GM18498 (cell line): ENCODE measurements at regions not wholly inside any gene's neighbourhood (a gene's known extent, or its start where the extent isn't known, plus 50 kb on each side); places are given as distances from the start of the nearest gene placed in this dataset.
"Not testable (repeated sequence)": the region's sequence is repeated elsewhere in the genome, so short reads cannot be mapped to it uniquely, and the experiment has no call there.

Experiments used
- ATAC-seq: cut with Tn5 transposase; IDR thresholded peaks from one replicate; pipeline ENCODE4 v1.9.1; 2021; ENCODE audit warnings: mild to moderate bottlenecking, moderate library complexity; ENCODE audit not compliant: unreplicated experiment

GRCh38 chrX:130467936-130468335 lies 66.1 kb downstream of the RBMX2 start:
- ATAC-seq = no peak

GRCh38 chrX:130468395-130468923 lies 66.7 kb downstream of the RBMX2 start:
- ATAC-seq = no peak

- no peak for ATAC-seq
Measured at GRCh38 chrX:130482871-130483270, 81.1 kb downstream of the RBMX2 start.

- ATAC-seq = no peak
Measured at GRCh38 chrX:130485870-130486269, 84.1 kb downstream of the RBMX2 start.

GRCh38 chrX:130495502-130495901 lies 93.7 kb downstream of the RBMX2 start:
- ATAC-seq = not testable (repeated sequence)

- no peak for ATAC-seq
Measured at GRCh38 chrX:130497531-130497930, 95.7 kb downstream of the RBMX2 start.

- ATAC-seq = no peak
Measured at GRCh38 chrX:130498653-130499274, 97.0 kb downstream of the RBMX2 start.

- no peak for ATAC-seq
Measured at GRCh38 chrX:130502016-130502570, 100.3 kb downstream of the RBMX2 start.

- ATAC-seq = no peak
Measured at GRCh38 chrX:130504019-130504418, 102.2 kb downstream of the RBMX2 start.

GRCh38 chrX:130507015-130507414 lies 105.2 kb downstream of the RBMX2 start:
- no peak for ATAC-seq

GRCh38 chrX:130512534-130512933 lies 110.7 kb downstream of the RBMX2 start:
- ATAC-seq = not testable (repeated sequence)

GRCh38 chrX:130516123-130516522 lies 114.3 kb downstream of the RBMX2 start:
- no peak for ATAC-seq

GRCh38 chrX:130523460-130524394 lies 121.9 kb downstream of the RBMX2 start:
- no peak for ATAC-seq

- no peak for ATAC-seq
Measured at GRCh38 chrX:130524476-130525194, 122.8 kb downstream of the RBMX2 start.

GRCh38 chrX:130529531-130529930 lies 127.7 kb downstream of the RBMX2 start:
- no peak for ATAC-seq

- ATAC-seq = no peak
Measured at GRCh38 chrX:130531066-130531465, 129.3 kb downstream of the RBMX2 start.

GRCh38 chrX:130539721-130540321 lies 138.0 kb downstream of the RBMX2 start:
- no peak for ATAC-seq

GRCh38 chrX:130543603-130544325 lies 142.0 kb downstream of the RBMX2 start:
- no peak for ATAC-seq

- ATAC-seq = no peak
Measured at GRCh38 chrX:130545796-130546195, 144.0 kb downstream of the RBMX2 start.

GRCh38 chrX:130549382-130549781 lies 147.6 kb downstream of the RBMX2 start:
- not testable (repeated sequence) for ATAC-seq
